Fibroblast of lung (primary cell): ENCODE measurements at regions not wholly inside any gene's neighbourhood (a gene's known extent, or its start where the extent isn't known, plus 50 kb on each side); places are given as distances from the start of the nearest gene placed in this dataset.

Experiments used
- EZH2 ChIP-seq: IDR thresholded peaks from 2 replicates; pipeline ENCODE4 v1.5.1; 2012; ENCODE audit warnings: low read length, control low read depth, mild to moderate bottlenecking; ENCODE audit errors: missing control alignments
- TF ChIP-seq, protein P1 (sequence below), 2 donors: IDR thresholded peaks in 1 of 2; conservative IDR thresholded peaks in 1 of 2; 1 replicate in 1 of 2; 2 replicates in 1 of 2; pipeline ENCODE4 v1.5.1; 2011 to 2012; ENCODE audit warnings: low read length in 2 of 2, control low read depth in 1 of 2, inconsistent platforms in 1 of 2, low read depth in 1 of 2, mild to moderate bottlenecking in 1 of 2

DNA sequence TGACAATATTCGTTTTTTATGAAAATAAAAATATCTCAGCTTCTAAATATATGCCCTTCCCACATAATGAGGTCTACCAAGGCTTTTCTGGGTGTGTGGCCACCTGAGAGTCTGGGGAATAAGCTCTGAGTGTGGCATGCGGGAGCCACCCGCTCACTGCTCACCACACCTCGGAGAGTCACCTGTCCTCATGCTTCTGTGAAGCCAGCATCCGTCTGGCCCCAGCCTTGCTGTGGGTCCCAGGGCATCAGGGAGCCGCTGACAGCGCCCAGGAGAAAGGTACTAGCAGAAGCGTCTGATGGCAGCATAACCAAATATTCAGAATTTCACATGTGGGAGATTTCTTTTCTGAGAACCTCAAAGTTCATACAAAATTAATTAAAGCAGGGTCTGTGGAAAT is 133.2 kb upstream of the IRX4 start:
- TF ChIP-seq, protein P1, sequence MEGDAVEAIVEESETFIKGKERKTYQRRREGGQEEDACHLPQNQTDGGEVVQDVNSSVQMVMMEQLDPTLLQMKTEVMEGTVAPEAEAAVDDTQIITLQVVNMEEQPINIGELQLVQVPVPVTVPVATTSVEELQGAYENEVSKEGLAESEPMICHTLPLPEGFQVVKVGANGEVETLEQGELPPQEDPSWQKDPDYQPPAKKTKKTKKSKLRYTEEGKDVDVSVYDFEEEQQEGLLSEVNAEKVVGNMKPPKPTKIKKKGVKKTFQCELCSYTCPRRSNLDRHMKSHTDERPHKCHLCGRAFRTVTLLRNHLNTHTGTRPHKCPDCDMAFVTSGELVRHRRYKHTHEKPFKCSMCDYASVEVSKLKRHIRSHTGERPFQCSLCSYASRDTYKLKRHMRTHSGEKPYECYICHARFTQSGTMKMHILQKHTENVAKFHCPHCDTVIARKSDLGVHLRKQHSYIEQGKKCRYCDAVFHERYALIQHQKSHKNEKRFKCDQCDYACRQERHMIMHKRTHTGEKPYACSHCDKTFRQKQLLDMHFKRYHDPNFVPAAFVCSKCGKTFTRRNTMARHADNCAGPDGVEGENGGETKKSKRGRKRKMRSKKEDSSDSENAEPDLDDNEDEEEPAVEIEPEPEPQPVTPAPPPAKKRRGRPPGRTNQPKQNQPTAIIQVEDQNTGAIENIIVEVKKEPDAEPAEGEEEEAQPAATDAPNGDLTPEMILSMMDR (conservative IDR thresholded peaks at IDR 0.05 in 1 of 2, IDR thresholded peaks at IDR 0.05 in 1 of 2; ENCODE audit: low read depth in 1 of 2, low read length in 2 of 2), result no peak
- TF ChIP-seq EZH2, result no peak
